Prostate gland (tissue), 2 donors: ENCODE measurements at regions not wholly inside any gene's neighbourhood (a gene's known extent, or its start where the extent isn't known, plus 50 kb on each side); places are given as distances from the start of the nearest gene placed in this dataset.

ENCODE experiments used
- POLR2A ChIP-seq: fragments of 450-650 bp; IDR thresholded peaks from one replicate; pipeline ENCODE4 v1.6.1; 2016; ENCODE audit warnings: antibody characterized with exemption, mild to moderate bottlenecking
- POLR2AphosphoS5 ChIP-seq: sonication (generic); formaldehyde crosslinking; IDR thresholded peaks from one replicate; pipeline ENCODE4 v1.6.1; 2017; ENCODE audit warnings: antibody characterized with exemption
- TF ChIP-seq, protein P1 (sequence below), 4 experiments: fragments of 200-600 bp in 2 of 4; fragments of 450-650 bp in 2 of 4; sonication (generic) in 2 of 4; IDR thresholded peaks; 1 replicate in 3 of 4; 2 replicates in 1 of 4; pipeline ENCODE4 v1.5.1; 2016 to 2019; ENCODE audit warnings: antibody characterized with exemption in 4 of 4, mild to moderate bottlenecking in 2 of 4, moderate library complexity in 2 of 4

DNA sequence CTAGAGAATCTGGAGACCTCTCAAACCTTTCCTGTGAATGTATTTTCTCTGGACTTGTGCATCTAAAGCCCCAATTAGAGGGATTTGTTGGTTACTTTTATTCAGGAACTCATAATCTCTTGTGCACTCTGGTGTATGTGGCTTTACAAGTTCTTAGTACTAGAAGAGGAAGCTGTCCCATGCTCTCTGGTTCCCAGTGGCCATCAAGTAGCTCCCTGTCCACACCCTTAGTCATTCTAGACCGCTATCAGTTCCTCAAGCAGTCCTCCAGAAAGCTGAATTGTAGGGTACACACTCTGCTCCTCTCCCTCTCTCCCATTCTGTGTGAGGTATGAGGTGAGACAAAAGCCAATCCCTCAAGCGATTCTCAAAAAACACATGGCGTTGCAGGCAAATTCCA lies 470.3 kb downstream of the PTPRC start:
- TF ChIP-seq, protein P1, sequence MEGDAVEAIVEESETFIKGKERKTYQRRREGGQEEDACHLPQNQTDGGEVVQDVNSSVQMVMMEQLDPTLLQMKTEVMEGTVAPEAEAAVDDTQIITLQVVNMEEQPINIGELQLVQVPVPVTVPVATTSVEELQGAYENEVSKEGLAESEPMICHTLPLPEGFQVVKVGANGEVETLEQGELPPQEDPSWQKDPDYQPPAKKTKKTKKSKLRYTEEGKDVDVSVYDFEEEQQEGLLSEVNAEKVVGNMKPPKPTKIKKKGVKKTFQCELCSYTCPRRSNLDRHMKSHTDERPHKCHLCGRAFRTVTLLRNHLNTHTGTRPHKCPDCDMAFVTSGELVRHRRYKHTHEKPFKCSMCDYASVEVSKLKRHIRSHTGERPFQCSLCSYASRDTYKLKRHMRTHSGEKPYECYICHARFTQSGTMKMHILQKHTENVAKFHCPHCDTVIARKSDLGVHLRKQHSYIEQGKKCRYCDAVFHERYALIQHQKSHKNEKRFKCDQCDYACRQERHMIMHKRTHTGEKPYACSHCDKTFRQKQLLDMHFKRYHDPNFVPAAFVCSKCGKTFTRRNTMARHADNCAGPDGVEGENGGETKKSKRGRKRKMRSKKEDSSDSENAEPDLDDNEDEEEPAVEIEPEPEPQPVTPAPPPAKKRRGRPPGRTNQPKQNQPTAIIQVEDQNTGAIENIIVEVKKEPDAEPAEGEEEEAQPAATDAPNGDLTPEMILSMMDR (IDR thresholded peaks at IDR 0.05): no peak
- TF ChIP-seq POLR2A: no peak
- TF ChIP-seq POLR2AphosphoS5: no peak
